ELF-1 (cell line): ENCODE measurements at regions not wholly inside any gene's neighbourhood (a gene's known extent, or its start where the extent isn't known, plus 50 kb on each side); places are given as distances from the start of the nearest gene placed in this dataset.

Experiments
- DNase-seq: peaks from one replicate; pipeline ENCODE4 v3.0.0-alpha.2; 2016; ENCODE audit warnings: low read depth, low spot score

GRCh38 chr5:166346726-166347374 lies 1944.6 kb upstream of the WWC1 start:
- DNase-seq = no peak

DNA sequence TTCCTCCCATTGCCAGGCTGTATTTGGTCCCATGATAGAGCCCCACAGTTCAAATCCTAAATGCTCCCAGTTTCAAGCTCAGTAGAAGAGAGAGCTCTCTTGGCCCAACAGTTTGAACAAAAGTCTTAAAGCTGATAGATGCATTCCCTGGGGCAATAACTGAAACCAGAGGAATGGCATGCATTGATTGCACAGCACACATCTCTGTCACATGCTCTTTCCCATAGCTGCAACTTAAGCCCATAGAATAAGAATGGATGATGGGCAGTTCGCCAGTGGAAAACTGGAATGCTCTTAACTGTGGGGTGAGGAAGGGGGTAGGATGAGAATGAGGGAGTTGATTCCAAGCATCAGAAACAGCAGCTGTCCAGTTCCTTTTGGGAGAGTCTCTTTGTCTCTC lies 1942.4 kb upstream of the WWC1 start:
- DNase-seq = peak; percentile 39

DNA sequence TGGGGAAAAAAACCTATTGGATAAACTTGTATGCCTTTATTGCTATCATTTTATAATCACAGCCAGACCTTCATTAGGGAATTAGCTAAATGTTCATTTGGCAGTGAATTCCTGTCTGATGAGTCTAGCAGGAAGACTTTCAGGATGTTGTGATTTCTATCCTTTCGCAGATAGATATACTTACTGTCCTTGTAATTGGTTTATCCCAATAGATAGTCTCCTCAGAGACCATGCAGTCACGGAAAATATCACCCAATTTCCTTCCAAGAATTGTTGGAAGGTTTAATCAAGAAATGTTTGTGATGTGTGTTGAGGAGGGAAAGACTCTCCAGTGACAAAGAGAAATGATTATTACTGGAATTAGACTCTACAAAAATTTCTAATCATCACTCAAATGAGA lies 1937.9 kb upstream of the WWC1 start:
- DNase-seq = no peak

- DNase-seq = no peak
These were observed 1937.1 kb upstream of the WWC1 start for GRCh38 chr5:166354332-166354731.

- DNase-seq = no peak
These were observed 1935.3 kb upstream of the WWC1 start for GRCh38 chr5:166356096-166356495.

DNA sequence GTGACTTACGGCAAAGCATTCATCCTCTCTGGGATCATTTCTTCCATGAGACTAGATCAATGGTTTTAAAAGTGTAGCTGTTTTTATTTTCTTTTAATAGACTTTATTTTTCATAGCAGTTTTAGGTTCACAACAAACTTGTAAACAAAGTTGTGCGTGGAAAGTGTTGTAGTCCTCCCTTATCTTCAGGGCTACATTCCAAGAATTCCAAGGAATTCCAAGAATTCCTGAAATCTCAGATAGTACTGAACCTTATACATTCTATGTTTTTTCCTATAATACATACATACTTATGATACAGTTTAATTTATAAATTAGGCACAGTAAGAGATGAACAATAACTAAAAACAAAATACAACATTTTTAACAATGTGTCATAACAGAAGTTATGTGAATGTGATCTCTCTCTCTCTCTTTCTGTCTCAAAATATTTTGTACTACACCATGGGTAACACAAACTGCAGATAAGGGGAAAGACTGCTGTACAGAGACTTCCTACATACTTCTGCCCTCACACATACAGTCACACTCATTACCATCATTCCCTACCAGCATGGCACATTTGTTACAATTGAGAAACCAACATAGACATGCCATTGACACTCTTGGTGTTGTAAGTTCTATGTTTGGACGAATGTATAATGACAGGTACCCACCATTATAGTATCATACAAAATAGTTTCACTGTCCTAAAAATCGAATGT lies 1933.2 kb upstream of the WWC1 start:
- no peak for DNase-seq

- no peak for DNase-seq
These were observed 1928.2 kb upstream of the WWC1 start for GRCh38 chr5:166363087-166363760.

- DNase-seq = no peak
These were observed 1926.3 kb upstream of the WWC1 start for GRCh38 chr5:166365164-166365563.

GRCh38 chr5:166367391-166367790 lies 1924.1 kb upstream of the WWC1 start:
- peak; percentile 9 for DNase-seq

DNA sequence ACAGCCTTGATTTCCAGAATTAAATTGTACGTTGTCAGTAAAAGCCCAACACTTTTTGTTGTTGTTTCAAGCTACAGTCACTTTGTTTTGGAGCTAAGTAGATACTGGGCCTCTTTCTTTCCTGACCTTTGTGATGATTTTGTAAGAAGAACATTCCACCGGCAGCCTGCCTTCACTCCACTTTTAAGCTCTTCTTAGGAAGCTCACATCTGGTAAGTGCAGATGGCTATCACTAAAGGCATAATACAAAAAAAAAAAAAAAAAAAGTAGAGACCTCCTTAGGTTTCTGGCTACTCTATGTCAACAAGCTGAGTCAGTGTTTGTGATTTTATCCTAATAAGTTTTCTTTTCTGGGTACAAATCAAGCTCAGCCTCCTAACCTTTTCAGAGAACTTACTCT lies 1922.1 kb upstream of the WWC1 start:
- DNase-seq = peak; percentile 43

DNA sequence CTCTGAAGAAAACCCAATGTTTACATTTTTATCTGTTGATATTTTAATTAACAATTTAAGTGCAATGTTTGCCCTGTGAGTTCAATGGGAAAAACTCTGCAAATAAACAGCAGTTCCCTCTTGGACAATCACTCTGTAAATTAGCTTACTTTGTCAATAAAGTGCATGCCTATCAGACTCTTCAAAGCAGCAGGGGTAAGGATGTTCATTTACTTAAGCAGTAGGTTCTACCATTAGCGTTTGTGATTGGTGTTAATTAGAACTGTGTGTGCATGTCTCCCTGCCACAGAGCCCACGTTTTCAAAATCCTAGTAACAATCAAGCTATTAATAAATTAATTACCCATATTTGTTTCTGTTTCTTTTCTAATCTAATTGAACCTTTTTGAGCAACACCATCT lies 1921.6 kb upstream of the WWC1 start:
- DNase-seq = no peak

- no peak for DNase-seq
These were observed 1920.3 kb upstream of the WWC1 start for GRCh38 chr5:166370928-166371690.

DNA sequence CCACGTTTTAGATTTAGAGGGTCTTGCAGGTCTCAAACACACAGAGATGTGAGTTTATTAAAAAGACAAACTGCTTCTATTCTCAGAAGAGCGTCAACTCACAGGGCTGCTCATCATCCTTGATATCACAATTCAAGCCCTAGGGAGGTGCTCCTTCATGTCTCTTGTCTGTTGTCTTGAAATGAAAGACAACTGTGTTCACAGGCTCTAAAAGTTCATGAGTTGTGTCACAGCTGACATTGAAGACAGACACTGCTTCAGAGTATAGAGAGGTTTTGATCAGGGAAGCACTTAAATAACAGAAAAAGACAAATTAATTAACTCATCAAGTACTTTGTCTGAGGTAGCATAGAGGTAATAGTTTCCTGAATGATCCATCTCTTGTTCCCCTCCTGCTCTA lies 1917.6 kb upstream of the WWC1 start:
- DNase-seq = no peak

GRCh38 chr5:166377756-166378155 lies 1913.7 kb upstream of the WWC1 start:
- no peak for DNase-seq

DNA sequence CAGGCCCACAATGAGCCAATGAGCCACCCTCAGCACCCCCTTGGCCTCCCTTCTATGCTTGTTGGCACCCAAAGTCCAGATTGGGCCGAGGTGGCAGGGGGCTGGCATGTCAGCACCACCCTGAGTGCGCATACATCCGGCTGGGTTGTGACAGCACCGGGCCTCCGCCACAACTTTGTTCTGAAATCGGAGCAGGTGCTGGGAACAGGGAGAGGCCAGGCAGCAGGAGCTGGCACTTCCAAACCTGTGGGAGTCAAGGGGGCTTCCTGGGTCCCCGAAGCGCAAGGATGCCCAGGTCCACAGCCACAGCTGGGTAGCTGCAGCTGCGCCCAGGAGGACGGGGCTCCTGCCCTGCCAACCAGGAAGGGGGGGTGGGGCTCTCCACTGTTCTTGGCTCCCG lies 1911.9 kb upstream of the WWC1 start:
- DNase-seq = no peak

DNA sequence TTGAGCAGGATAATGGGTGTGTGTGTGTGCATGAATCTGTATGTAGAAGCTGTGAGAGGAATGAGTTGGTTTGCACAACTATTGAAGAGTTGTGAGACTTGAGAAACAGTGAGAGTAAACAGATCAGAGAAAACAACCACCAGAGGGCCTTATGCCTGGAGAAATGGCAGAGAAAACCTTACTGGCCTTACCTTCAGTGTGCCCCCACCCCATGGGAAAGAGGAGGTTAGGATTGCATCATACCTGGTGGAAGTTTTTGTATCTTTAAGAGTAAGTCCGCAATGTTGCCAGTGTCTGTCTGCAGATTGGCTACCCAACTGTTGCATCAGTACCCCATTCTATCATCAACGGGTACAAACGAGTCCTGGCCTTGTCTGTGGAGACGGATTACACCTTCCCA lies 1909.4 kb upstream of the WWC1 start:
- DNase-seq = peak; percentile 46

DNA sequence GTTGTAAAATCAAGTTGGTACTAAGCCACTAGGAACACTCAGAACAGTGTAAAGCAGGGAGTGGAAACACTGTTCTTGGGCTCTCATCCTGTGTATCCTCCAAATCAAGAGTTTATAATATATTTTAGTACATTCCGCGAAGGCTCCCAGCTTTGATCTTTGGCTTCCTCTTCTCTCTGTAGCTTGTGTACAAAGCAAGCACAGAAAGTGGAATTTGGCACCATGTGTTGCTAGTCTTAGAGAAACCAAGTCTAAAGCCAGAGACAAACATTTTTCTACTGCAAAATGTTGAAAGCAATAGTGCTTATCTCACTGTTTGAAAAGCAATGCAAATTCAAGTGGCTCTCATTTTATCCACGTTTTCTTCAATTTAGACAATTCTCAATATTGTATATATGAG lies 1893.3 kb upstream of the WWC1 start:
- no peak for DNase-seq

GRCh38 chr5:166399781-166400180 lies 1891.7 kb upstream of the WWC1 start:
- no peak for DNase-seq

GRCh38 chr5:166401391-166401790 lies 1890.1 kb upstream of the WWC1 start:
- DNase-seq = peak; percentile 44

- no peak for DNase-seq
These were observed 1879.3 kb upstream of the WWC1 start for GRCh38 chr5:166412191-166412590.

DNA sequence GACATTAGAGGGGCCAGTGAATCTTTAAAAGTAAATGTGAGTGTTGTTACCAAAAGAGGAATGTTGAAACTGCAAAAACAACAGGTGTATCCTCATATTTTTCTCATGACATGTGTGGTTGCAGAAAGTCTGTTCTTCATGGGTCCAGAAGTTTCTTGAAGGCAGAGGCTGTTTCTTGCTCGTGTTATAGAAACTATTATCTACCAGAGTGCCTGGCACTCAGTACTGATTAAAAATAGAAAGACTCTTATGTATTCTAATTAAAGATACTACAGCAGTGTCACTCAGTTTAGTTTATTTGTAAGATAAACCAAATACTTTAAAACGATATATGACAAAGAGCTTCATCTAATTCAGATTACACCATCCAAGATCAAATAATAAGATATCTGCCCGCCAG lies 1864.2 kb upstream of the WWC1 start:
- no peak for DNase-seq

DNA sequence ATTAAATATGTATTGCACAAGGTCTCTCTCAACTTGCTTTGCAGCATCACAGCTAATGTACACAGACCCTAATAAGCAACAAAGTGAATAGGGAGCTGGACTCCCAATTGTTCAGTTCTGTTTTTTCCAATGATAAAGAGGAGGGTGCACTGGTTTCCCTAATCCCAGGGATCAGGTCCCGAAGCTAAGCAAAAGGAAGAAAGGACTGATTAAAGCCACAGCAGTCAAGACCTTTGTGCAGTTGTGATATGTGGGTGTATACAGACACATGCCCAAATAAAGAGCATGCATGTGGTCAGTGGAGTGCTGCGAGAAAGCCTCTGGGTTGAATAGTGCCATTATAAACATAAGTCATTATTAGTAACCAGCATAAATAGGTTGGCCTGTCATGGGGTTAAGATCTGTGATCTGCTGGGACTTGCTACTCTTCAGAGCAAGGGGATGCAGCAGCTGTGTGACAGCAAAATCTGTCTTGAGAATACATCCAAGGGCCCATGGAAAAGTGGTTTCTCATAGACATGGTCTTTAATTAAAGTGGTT lies 1863.1 kb upstream of the WWC1 start:
- DNase-seq = peak; percentile 8
